ENCODE measurements at regions not wholly inside any gene's neighbourhood (a gene's known extent, or its start where the extent isn't known, plus 50 kb on each side); places are given as distances from the start of the nearest gene placed in this dataset.

DNA sequence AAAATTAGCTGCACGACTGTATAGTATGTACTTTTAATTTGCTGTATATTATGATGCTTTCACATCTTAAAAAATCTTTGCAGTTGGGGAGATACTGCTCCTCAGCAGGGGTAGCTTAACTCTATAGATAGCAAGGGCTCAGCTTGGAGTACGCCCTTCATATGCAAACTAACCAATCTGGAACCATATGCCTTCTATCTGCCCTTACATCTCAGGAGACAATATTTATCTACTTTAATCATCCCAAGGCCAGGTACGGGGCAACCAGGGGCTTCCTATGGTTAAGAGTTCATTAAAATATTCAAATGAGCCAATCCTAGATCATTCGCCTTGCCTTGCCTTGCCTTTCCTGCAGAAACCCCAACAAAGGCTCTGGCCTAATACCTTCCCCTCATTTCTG, 204.1 kb upstream of the ZBTB20 start:
- no peak overlapping the region for H3K4me3 ChIP-seq (replicated peaks; ENCODE audit: low read depth, low read length)
- TF ChIP-seq, protein P1, sequence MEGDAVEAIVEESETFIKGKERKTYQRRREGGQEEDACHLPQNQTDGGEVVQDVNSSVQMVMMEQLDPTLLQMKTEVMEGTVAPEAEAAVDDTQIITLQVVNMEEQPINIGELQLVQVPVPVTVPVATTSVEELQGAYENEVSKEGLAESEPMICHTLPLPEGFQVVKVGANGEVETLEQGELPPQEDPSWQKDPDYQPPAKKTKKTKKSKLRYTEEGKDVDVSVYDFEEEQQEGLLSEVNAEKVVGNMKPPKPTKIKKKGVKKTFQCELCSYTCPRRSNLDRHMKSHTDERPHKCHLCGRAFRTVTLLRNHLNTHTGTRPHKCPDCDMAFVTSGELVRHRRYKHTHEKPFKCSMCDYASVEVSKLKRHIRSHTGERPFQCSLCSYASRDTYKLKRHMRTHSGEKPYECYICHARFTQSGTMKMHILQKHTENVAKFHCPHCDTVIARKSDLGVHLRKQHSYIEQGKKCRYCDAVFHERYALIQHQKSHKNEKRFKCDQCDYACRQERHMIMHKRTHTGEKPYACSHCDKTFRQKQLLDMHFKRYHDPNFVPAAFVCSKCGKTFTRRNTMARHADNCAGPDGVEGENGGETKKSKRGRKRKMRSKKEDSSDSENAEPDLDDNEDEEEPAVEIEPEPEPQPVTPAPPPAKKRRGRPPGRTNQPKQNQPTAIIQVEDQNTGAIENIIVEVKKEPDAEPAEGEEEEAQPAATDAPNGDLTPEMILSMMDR (IDR thresholded peaks at IDR 0.05; ENCODE audit: low read depth, low read length, missing control alignments), result no peak
- DNase-seq (ENCODE audit: extremely low read depth, low read depth), result no peak

DNA sequence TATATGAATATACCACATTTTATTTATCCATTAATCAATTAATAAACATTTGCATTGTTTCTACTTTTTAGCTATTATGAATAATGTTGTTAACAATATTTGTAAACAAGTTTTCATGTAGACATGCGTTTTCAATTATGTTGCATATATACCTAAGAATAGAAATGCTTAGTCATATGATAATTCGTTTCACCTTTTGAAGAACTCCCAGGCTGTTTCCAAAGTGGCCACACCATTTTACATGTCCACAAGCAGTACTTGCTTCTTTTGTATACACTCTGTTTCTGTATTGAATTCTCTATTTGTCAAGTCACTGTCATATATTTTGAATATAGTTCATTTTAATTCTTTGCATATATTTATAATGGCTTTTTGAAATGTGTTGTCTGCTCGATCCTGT, 206.9 kb upstream of the ZBTB20 start:
- TF ChIP-seq, protein P1 (IDR thresholded peaks at IDR 0.05; ENCODE audit: low read depth, low read length, missing control alignments), result no peak
- H3K4me3 ChIP-seq (replicated peaks; ENCODE audit: low read depth, low read length), result no peak overlapping the region
- no peak for DNase-seq (ENCODE audit: extremely low read depth, low read depth)

DNA sequence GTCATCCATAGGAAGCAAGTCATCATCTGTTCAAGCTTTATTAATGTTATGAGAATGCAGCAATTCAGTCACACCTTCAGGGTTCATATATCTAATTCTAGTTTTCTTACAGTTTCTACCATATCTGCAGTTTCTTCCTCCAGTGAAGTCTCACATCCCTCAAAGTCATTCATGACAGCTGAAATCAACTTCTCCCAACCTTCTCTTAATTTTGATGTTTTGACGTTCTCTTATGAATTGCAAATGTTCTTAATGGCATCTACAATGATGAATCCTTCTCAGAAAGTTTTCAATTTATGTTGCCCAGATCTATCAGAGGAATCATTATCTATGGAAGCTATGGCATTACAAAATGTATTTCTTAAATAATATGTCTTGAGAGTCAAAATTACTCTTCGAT, 210.4 kb upstream of the ZBTB20 start:
- TF ChIP-seq, protein P1 (IDR thresholded peaks at IDR 0.05; ENCODE audit: low read depth, low read length, missing control alignments), result no peak

DNA sequence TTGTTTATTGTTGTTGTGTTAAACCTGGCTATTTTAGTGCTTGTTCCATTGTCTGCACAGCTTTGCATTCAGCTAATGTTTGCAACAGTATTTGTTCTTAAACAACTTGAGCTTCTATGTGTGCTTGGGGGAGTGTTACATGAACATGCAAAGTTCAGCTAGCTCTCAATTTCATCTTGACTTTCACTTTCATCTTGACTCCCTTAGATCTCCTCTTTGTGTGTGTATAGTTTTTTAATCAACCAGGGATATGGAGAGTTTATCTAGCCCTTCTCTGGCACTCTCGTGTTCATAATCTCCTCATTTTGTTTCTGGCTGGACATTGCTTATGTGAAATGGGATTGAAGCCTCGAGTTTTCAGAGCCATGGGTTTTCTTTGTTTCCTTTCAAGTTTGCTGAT, 212.4 kb upstream of the ZBTB20 start:
- TF ChIP-seq, protein P1 (IDR thresholded peaks at IDR 0.05; ENCODE audit: low read depth, low read length, missing control alignments), result no peak
- DNase-seq (ENCODE audit: extremely low read depth, low read depth), result no peak
- H3K4me3 ChIP-seq (replicated peaks; ENCODE audit: low read depth, low read length), result no peak overlapping the region

More for the DNA sequence above, 210.4 kb upstream of the ZBTB20 start:
- no peak overlapping the region for H3K4me3 ChIP-seq (replicated peaks; ENCODE audit: low read depth, low read length)
- no peak for DNase-seq (ENCODE audit: extremely low read depth, low read depth)

DNA sequence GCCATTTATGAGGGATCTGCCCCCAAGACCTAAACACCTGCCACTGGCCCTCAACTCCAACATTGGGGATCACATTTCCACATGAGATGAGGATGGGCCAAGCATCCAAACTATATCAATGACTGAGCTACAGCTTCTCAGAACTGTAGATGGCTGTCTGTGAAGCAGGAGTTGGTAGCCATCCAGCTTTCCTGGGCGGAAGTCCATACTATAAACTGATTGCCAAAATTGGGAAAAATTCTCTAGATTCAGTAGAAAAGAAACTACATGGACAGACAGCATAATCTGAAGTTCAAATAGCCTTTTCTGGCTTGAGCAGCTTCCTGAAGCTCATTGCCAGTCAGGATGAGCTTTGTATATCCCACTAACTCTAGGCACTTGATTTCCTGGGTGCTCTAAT, 214.7 kb upstream of the ZBTB20 start:
- no peak for DNase-seq (ENCODE audit: extremely low read depth, low read depth)
- TF ChIP-seq, protein P1 (IDR thresholded peaks at IDR 0.05; ENCODE audit: low read depth, low read length, missing control alignments), result no peak
- H3K4me3 ChIP-seq (replicated peaks; ENCODE audit: low read depth, low read length), result no peak overlapping the region

DNA sequence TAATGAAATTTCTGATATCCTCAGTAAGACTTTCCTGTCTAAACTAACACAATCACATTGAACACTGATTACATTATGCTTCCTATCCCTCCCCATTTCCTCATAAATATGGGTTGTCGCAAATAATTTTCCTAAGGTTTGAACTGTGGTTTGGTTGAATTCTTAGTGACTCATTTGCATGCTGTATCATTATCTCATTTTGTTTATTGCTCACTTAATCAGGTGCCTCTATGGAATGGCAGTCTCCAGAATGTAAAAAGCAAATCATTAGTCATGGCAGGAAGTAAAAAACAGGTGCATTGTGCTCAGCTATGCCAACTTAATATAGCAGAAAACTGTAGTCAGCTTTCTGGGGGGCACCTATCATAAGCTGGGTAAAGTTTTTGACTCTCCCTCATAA, 216.0 kb upstream of the ZBTB20 start:
- TF ChIP-seq, protein P1 (IDR thresholded peaks at IDR 0.05; ENCODE audit: low read depth, low read length, missing control alignments), result no peak
- no peak overlapping the region for H3K4me3 ChIP-seq (replicated peaks; ENCODE audit: low read depth, low read length)
- DNase-seq (ENCODE audit: extremely low read depth, low read depth), result no peak

DNA sequence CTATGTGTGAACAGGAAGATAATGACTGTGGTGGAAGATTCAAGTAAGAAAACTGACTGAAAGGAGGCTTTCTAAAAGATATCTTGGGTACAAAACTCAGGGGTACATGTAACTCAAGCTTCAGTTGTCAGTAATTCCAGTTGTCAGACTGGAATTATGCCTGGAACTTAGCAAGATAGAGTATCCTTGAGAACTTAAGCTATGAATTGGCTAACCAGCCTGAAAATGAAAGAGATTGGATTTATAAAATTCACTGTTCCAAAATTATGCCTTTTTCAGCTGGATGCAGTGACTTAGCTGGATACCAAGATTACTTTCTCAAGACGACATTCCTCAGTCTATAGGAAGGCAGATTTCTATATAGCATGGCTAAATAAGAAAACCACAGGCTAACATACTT, 221.9 kb upstream of the ZBTB20 start:
- TF ChIP-seq, protein P1 (IDR thresholded peaks at IDR 0.05; ENCODE audit: low read depth, low read length, missing control alignments), result no peak
- no peak overlapping the region for H3K4me3 ChIP-seq (replicated peaks; ENCODE audit: low read depth, low read length)
- no peak for DNase-seq (ENCODE audit: extremely low read depth, low read depth)
